ACC112 (cell line): ENCODE measurements at regions not wholly inside any gene's neighbourhood (a gene's known extent, or its start where the extent isn't known, plus 50 kb on each side); places are given as distances from the start of the nearest gene placed in this dataset.

Experiments
- H2AFZ ChIP-seq: fragments of 200-600 bp; sonication (generic); one replicate; pipeline ENCODE4 v1.6.0; 2017; ENCODE audit warnings: antibody characterized with exemption, low read length; ENCODE audit not compliant: unreplicated experiment
- H3K27ac ChIP-seq: fragments of 200-600 bp; sonication (generic); 2 replicates; pipeline ENCODE4 v1.5.1; 2014; ENCODE audit warnings: low read depth, mild to moderate bottlenecking, antibody characterized with exemption, low read length, moderate library complexity
- H3K27me3 ChIP-seq: fragments of 200-600 bp; sonication (generic); 2 replicates; pipeline ENCODE4 v1.6.1; 2014; ENCODE audit warnings: mild to moderate bottlenecking, antibody characterized with exemption, low read length, moderate library complexity, mixed read lengths; ENCODE audit not compliant: insufficient read depth
- H3K36me3 ChIP-seq: fragments of 200-600 bp; sonication (generic); 2 replicates; pipeline ENCODE4 v1.6.1; 2016; ENCODE audit warnings: mild to moderate bottlenecking, antibody characterized with exemption, low read length, moderate library complexity, mixed read lengths; ENCODE audit not compliant: insufficient read depth
- H3K4me1 ChIP-seq: fragments of 200-600 bp; sonication (generic); one replicate; pipeline ENCODE4 v1.6.1; 2016; ENCODE audit warnings: low read length, mixed read lengths; ENCODE audit not compliant: insufficient read depth, unreplicated experiment, control insufficient read depth
- H3K4me3 ChIP-seq: fragments of 200-600 bp; sonication (generic); 2 replicates; pipeline ENCODE4 v1.5.1; 2014; ENCODE audit warnings: mild to moderate bottlenecking, low read depth, low read length
- H3K79me2 ChIP-seq: fragments of 200-600 bp; sonication (generic); one replicate; pipeline ENCODE4 v1.6.0; 2016; ENCODE audit warnings: low read length; ENCODE audit not compliant: control insufficient read depth, unreplicated experiment, insufficient read depth

DNA sequence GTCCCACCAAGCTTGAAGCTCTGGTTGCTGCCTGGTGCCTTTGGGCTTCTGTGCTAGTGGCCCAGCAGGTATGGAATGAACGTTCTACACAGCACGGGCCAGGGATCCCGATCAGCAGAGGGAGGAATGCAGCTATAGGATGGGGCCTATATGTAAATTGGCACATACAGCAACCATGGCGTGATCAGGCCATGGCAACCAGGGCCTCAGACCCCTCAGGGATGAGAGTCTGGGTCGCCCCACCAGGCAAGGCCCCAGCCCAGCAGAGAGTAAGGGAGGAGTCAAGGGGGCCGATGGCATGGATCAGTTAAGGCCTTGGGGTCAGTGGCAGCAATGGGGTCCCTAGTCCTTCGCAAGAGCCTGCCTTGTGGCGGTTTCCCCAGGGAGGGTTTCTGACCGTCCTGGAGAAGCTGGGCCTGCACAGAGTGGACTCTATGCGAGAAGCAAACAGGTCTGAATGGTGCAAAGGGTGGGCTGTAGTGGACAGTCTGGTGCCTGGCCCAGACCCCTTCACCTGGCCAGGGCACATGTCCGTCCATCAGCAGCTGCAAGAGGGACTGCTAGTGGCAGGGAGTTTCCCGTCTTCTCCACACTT is 98.2 kb upstream of the SLC22A11 start:
- Histone ChIP-seq H3K27ac (no peak overlapping the region), H3K36me3 (no peaks in the 10 kb centered on the region), H3K79me2 (no peaks in the 10 kb centered on the region), H3K27me3 (no peaks in the 10 kb centered on the region), H3K4me3 (no peak overlapping the region), H2AFZ (no peak overlapping the region), H3K4me1 (no peaks in the 10 kb centered on the region)

DNA sequence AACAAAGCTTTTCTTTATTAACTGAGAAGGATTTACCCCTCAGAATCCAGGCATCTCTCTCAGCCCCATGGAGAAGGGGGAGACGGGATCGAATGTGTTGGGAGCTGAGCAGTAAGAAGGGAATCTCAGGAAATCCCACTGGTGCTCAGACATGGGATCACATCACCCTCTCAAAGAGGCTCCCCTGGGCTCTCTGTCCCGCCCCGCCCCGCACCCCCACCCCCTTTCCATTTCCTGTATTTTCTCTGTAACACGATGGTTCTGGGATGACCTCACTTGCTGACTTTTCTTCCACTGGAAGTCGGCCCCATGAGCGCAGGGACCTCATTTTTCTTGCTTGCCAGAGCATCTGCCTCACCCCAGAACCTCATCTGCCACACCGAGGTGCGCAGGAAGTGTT is 96.7 kb upstream of the SLC22A11 start:
- Histone ChIP-seq H3K27ac (no peak overlapping the region), H3K4me1 (no peaks in the 10 kb centered on the region), H3K79me2 (no peaks in the 10 kb centered on the region), H3K27me3 (peaks cover 3% of the 10 kb centered on the region; the same call in 1 of the 2 replicates), H3K36me3 (no peaks in the 10 kb centered on the region), H2AFZ (no peak overlapping the region), H3K4me3 (no peak overlapping the region)

DNA sequence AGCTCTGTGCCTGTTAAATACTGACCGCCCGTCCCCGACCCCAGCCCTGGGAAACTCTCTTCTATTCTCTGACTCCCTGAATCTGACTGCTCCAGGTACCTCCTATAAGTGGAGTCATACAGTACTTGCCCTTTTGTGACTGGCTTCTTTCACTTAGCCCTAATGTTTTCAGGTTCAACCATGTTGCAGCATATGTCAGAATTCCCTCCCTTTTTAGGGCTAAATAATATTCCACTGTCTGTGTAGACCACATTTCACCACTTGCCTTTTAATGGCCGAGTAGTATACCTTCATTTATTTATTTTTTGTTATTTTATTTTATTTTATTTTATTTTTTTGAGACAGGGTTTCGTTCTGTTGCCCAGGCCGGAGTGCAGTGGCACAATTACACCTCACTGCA is 96.1 kb upstream of the SLC22A11 start:
- Histone ChIP-seq H3K4me1 (no peaks in the 10 kb centered on the region), H3K79me2 (no peaks in the 10 kb centered on the region), H3K27ac (no peak overlapping the region), H2AFZ (no peak overlapping the region), H3K36me3 (no peaks in the 10 kb centered on the region), H3K4me3 (no peak overlapping the region), H3K27me3 (peaks cover 7% of the 10 kb centered on the region; the same call in 1 of the 2 replicates)

DNA sequence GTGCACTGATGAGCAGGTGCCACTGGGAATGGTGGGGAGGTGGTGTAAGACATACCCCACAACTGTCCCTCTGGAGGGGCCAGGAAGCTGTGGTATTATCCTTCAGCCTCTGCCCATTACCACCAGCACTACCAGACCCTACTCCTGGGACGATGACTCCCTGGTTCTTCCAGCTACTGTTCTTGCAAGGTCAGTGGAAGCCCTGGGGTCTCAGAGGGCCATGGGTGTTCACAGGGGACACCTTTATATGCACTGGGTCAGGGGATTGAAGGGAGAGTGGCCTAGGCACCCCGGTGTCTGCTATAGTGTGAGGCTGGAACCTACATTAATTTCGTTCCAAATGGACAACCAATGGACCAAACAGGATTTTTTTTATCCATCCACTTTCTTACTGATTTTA is 94.7 kb upstream of the SLC22A11 start:
- Histone ChIP-seq H3K27ac (no peak overlapping the region), H2AFZ (no peak overlapping the region), H3K4me1 (no peaks in the 10 kb centered on the region), H3K27me3 (peaks cover 10% of the 10 kb centered on the region), H3K36me3 (no peaks in the 10 kb centered on the region), H3K4me3 (no peak overlapping the region), H3K79me2 (no peaks in the 10 kb centered on the region)

DNA sequence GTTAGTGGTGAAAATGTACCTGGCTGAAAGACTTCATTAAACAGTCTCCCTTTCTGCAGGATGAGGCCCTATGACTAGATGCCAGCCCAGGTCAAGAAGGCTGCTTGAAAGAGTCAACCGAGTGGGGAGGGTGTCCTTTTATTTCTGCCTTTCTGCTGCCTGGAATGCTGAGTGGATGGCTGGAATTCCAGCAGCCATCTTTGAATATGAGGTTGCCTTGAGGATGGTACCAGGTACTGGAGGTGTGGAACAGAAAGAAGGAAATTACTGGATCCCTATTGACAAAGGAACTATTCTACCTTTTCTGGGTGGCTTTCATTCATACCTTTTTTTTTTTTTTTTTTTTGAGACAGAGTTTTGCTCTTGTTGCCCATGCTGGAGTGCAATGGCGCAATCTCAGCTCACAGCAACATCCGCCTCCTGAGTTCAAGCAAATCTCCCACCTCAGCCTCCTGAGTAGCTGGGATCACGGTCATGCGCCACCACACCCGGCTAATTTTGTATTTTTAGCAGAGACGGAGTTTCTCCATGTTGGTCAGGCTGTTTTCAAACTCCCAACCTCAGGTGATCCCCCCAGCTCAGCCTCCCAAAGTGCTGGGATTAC is 89.5 kb upstream of the SLC22A11 start:
- Histone ChIP-seq H3K27ac (no peak overlapping the region), H3K4me3 (no peak overlapping the region), H2AFZ (no peak overlapping the region), H3K79me2 (no peaks in the 10 kb centered on the region), H3K27me3 (peaks cover 47% of the 10 kb centered on the region), H3K4me1 (no peaks in the 10 kb centered on the region), H3K36me3 (no peaks in the 10 kb centered on the region)

DNA sequence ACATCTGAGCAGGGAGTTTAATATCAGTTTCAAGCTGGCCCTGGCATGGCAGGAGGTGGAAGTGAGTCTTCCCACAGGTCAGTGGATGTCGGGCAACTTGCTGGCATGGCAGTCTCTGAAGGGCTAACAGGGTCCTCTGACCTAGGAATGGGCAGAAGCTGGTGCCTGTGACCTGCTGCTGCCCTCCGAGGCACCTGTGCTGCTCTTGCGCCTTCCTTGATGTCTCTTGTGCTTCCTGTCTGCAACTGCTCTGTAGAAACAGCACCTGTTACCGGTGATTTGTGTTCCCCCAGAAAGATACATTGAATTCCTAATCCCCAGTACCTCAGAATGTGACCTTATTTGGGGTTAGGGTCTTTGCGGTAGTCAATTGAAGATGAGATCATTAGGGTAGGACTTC is 86.5 kb upstream of the SLC22A11 start:
- no peaks in the 10 kb centered on the region for H3K4me1 ChIP-seq
- H2AFZ ChIP-seq: no peak overlapping the region
- H3K27ac ChIP-seq: no peak overlapping the region
- peaks cover 66% of the 10 kb centered on the region for H3K27me3 ChIP-seq
- H3K36me3 ChIP-seq: no peaks in the 10 kb centered on the region
- no peak overlapping the region for H3K4me3 ChIP-seq
- H3K79me2 ChIP-seq: no peaks in the 10 kb centered on the region

DNA sequence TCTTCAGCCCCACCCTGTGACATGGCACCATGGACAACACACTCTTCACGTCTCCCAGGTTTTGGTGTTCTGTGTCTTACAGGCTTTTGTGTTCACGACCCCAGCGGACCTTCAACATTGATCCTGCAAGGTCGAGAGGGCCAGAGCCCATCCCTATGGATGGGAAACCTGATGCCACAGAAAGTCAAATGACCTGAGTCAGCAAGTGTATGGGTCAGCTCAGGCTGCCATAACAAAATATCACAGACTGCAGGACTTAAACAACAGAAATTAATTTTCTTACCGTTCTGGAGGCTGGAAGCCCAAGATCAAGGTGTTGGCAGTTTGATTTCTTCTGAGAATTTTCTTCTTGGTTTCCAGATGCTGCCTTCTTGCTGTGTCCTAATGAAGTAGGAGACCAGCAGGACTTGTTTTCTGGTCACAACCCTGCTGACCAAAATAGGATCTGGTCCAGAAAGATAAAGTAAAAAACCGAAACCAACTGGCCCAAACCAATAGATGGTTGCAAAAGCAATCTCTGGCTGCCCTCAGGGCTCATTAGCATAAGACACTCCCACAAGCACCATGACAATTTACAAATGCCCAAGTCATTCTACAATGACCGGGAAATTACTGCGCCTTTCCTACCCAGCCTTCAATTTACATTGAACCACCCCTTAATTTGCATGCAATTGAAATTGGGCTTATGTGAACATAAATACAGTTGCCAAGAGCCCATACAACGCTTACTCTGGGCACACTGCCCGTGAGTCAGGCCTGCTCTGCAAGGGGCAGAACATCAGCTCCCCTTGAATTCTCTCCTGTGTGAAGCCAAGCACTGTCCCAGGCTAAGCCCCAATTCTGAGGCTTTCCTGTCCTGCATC is 82.9 kb upstream of the SLC22A11 start:
- H3K27ac ChIP-seq: no peak overlapping the region
- no peaks in the 10 kb centered on the region for H3K36me3 ChIP-seq
- no peak overlapping the region for H3K4me3 ChIP-seq
- no peak overlapping the region for H2AFZ ChIP-seq
- no peaks in the 10 kb centered on the region for H3K79me2 ChIP-seq
- H3K4me1 ChIP-seq: no peaks in the 10 kb centered on the region
- peaks cover 91% of the 10 kb centered on the region for H3K27me3 ChIP-seq

DNA sequence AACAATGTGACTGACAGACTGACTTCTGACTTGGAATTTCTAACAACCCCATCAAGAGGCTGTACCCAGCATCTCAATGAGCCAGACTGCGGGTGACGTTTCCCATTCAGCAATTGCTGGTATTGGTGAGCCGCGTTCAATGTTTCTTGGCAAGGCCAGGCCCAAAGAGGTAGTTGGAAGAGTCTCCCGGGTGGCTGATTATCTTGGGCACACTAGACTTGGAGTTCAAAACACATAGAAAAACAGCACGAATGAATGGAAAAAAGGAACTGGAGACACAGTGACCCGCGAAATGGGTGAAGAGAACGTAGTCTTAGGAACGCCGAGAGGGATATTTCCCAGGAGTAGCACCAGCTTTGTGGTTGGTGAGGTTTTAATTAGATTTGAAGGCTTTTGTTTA is 81.1 kb upstream of the SLC22A11 start:
- Histone ChIP-seq H3K4me3 (no peak overlapping the region), H3K4me1 (no peaks in the 10 kb centered on the region), H3K27me3 (peaks cover 92% of the 10 kb centered on the region), H3K36me3 (no peaks in the 10 kb centered on the region), H3K27ac (no peak overlapping the region), H2AFZ (no peak overlapping the region), H3K79me2 (no peaks in the 10 kb centered on the region)

DNA sequence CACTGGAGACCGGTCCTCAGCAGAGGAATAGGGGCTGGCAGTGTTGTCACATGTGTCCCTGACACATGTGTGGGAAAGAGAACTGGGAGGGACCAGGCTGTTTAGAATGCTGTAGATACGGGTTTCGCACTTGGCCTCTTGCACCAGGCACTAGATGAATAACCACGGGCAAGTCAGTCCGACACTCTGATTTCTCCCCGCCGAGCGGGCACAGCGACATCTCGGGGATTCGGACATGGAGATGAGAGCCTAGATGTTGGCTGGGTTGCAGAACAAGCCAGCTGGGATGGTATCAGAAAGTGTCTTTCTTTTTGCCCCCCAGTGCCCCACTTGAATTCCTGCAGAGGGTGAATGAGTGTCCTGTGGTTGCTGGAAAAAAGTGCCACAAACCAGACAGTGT is 80.6 kb upstream of the SLC22A11 start:
- H3K4me1 ChIP-seq: no peaks in the 10 kb centered on the region
- peaks cover 92% of the 10 kb centered on the region for H3K27me3 ChIP-seq
- H3K4me3 ChIP-seq: no peak overlapping the region
- no peak overlapping the region for H2AFZ ChIP-seq
- no peaks in the 10 kb centered on the region for H3K36me3 ChIP-seq
- no peak overlapping the region for H3K27ac ChIP-seq
- H3K79me2 ChIP-seq: no peaks in the 10 kb centered on the region

DNA sequence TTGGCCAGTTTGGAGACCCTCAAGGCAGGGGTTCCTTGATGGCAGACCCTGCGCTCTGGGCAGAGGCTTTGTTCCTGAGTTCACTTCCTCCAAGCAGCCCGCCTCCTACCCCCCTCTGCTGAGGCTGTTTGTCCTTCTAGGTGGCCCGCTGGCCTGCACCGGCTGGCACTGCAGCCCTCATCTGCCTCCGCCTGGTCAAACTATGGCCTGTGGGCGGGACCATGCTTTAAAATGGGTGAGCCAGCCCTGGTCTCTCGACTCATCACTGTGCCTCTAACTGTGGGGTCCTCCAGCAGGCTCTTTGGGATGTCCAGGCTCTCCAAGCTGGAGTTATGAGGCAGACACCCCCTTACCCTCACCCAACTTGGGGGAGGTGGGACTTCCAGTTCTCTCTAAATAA is 78.9 kb upstream of the SLC22A11 start:
- no peak overlapping the region for H3K27ac ChIP-seq
- H3K4me1 ChIP-seq: no peaks in the 10 kb centered on the region
- peaks cover 88% of the 10 kb centered on the region for H3K27me3 ChIP-seq
- H2AFZ ChIP-seq: no peak overlapping the region
- H3K79me2 ChIP-seq: no peaks in the 10 kb centered on the region
- no peaks in the 10 kb centered on the region for H3K36me3 ChIP-seq
- no peak overlapping the region for H3K4me3 ChIP-seq

DNA sequence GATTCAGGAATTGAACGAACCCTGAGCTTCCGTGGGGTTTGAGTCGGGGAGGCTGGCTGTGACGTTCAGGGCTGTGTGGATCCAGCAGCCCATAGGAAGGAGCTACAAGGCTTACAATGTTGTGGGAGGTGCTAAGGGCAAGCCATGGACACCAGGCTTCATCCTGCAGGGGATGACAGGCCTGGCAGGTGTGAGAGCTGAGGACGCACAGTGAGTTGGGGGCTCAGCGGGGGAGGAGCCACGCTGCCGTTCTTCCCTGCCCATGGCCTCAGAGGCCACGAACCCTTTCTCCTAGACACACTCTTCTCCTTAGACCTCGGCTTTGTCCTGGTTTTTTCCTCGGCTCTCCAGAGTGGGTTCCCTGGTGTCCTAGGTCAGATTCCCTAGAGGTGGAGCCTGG is 78.1 kb upstream of the SLC22A11 start:
- Histone ChIP-seq H3K27me3 (peaks cover 89% of the 10 kb centered on the region), H2AFZ (no peak overlapping the region), H3K4me1 (no peaks in the 10 kb centered on the region)

More for the DNA sequence above, 78.1 kb upstream of the SLC22A11 start:
- H3K4me3 ChIP-seq: no peak overlapping the region
- no peak overlapping the region for H3K27ac ChIP-seq
- no peaks in the 10 kb centered on the region for H3K79me2 ChIP-seq
- no peaks in the 10 kb centered on the region for H3K36me3 ChIP-seq
